ENCODE measurements at regions not wholly inside any gene's neighbourhood (a gene's known extent, or its start where the extent isn't known, plus 50 kb on each side); places are given as distances from the start of the nearest gene placed in this dataset.

GRCh38 chr7:155202106-155202871 lies 95.4 kb upstream of the INSIG1 start:
- no peak for DNase-seq (ENCODE audit: low read depth in 2 of 2)

GRCh38 chr7:155203059-155203881 lies 94.4 kb upstream of the INSIG1 start:
- DNase-seq (ENCODE audit: low read depth in 2 of 2) = no peak

DNA sequence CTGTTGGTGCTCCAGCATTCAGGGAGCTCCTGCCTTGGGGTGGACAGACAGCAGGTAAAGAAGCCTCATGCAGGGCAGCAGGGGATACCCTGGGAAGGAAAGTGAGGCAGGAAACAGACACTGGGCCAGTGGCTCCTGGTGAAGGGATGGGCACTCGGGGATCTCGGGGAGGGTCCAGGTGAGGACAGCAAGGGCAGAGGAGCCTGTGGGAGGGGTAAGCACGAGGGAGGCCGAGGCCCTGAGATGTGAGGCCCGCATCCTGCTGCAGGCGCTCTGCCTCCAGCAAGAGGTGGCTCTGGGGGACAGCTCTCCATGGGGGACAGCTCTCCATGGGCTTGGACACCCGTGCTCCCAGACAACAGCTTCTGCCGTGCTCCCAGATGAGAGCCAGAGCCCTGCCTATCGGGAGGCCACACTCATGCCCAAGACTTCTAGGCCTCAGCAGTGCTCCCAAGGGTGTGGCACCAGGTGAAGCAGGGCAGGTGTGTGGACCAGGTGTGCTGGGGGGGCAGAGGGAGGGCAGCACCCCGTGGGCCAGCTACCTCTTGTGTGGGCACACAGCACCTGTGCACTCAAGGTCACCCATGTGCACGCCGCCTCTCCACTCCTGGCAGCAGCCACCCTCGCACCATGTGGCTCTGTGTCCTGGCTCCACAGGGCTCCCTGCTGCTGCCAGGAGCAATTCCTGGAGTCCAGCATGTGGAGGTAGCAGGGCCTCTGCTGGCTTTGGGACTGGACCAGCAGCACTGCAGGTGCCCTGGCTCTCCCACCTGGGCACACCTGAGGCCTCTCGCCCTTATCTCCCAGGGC lies 93.6 kb upstream of the INSIG1 start:
- no peak for DNase-seq (ENCODE audit: low read depth in 2 of 2)

DNA sequence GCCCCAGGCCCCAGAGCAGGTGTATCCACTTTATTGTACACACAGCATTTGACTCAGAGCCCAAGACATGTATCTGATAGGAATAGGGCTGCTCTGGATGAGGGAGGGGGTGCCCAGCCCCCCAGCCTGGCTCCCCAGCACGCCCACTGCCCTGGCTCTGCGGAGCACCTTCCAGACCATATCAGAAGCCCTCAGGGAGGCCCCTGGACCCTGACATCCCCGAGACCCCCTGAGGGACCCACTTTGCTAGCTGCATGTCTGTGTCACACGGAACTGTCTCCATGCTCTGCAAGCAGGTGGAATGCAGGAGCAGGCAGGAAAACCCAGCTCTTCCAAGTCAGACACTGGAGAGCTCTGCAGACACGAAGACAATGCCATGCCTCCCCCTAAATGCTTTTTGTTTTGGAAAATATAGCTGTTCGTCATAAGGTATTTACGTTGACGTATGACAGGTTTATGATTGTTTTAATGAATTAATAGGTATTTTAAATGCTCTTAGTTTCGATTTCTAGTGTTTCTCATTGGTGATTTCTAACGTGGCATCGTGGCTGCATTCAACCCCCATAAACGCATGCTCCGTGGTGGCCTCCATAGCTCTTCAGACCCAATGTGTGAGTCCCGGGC lies 92.8 kb upstream of the INSIG1 start:
- DNase-seq (ENCODE audit: low read depth in 2 of 2) = no peak

DNA sequence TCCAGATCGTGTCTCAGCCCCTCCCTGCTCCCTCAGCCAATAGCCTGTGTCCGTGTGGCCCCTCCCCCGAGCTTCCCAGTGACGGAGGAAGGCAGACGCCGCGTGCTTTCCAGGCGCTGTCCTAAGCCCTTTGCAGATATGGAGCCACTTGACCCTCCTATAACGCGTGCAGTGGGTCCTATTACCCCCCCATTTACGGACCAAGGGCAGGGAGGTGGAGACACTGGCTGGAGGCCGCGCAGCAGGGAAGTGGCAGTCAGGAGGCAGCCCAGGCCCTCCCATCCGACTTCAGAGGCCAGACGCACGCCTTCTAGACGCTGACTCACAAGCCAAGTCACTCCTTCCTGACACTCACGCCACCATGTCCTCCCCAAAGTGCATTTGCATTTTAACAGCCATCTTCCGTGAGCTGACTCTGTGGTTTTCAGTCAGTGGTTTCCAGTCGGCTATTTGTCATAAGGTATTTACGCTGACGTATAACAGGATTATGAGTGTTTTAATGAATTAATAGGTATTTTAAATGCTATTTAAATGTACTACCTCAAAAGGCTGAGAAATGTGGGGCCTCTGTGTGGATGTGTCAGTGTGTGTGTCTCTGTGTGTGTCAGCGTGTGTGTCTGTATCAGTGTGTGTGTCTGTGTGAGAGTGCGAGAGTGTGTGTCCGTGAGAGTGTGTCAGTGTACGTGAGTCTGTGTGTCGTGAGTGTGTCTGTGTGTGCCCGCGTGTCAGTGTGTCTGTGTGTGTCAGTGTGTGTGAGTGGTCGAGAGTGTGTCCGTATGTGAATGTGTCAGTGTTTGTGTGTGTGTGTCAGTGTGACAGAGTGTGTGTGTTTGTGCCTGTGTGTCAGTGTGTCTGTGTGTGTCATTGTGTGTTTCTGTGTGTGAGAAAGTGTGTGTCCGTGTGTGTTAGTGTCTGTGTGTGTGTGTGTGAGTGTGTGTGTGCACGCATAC lies 92.0 kb upstream of the INSIG1 start:
- peak; percentile 79 to 83 for DNase-seq (ENCODE audit: low read depth in 2 of 2)

- DNase-seq (ENCODE audit: low read depth in 2 of 2) = peak; percentile 42 to 49
These were observed 91.2 kb upstream of the INSIG1 start for GRCh38 chr7:155206318-155207020.

DNA sequence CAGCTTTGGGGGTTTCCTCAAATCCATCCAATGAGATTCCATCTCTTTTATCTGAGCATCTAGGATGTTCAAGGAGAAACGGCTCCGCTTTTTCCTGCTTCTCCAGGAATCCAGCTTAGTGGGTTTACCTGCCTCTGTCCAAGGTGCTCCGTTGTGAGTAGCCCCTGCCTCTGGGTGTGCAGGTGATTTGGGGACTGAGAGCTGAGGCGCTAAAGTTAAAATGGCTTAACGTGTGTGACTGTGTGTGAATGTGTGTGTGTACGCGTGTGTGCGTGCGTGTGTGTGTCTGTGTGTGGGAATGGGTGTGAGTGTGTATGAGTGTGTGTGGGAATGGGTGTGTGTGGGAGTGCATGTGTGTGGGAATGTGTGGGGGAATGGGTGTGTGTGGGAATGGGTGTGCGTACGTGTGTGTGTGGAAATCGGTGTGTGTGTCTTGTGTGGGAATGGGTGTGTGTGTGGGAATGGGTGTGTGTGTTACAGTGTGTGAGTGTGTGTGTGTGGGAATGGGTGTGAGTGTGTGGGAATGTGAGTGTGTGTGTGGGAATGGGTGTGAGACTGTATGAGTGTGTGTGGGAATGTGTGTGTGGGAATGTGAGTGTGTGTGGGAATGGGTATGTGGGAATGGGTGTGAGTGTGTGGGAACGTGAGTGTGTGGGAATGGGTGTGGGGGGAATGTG lies 90.2 kb upstream of the INSIG1 start:
- DNase-seq (ENCODE audit: low read depth in 2 of 2) = no peak

DNA sequence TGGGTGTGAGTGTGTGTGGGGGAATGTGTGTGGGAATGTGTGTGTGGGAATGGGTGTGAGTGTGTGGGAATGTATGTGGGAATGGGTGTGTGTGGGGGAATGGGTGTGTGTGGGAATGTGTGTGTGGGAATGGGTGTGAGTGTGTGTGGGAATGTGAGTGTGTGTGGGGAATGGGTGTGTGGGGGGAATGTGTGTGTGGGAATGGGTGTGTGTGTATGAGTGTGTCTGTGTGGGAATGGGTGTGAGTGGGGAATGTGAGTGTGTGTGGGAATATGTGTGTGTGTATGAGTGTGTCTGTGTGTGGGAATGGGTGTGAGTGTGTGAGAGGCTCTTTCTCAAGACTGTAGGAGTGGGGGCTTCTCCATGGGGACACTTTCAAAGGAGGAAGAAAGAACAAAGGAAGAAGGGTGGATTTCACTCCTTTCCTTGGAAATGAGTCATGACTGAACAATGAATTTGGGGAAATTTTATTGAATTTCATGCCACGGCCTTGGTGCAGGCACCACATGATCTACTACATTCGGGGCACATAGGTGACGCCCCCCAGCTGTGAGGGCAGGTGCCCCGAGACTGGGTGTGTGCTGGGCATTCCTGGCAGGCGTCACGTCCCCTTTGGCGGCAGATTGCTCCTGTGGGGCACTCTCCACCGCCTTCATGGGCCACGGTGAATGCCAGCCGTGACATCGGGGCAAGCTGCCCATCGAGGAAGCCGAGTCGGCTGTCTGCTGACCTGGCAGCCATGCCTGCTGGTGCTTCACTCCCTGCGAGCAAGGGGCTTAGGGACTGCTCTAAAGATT lies 88.8 kb upstream of the INSIG1 start:
- no peak for DNase-seq (ENCODE audit: low read depth in 2 of 2)

- DNase-seq (ENCODE audit: low read depth in 2 of 2) = no peak
These were observed 88.0 kb upstream of the INSIG1 start for GRCh38 chr7:155209478-155210319.

GRCh38 chr7:155210356-155210755 lies 87.3 kb upstream of the INSIG1 start:
- DNase-seq (ENCODE audit: low read depth in 2 of 2) = no peak

- DNase-seq (ENCODE audit: low read depth in 2 of 2) = no peak
These were observed 86.5 kb upstream of the INSIG1 start for GRCh38 chr7:155211173-155211572.

DNA sequence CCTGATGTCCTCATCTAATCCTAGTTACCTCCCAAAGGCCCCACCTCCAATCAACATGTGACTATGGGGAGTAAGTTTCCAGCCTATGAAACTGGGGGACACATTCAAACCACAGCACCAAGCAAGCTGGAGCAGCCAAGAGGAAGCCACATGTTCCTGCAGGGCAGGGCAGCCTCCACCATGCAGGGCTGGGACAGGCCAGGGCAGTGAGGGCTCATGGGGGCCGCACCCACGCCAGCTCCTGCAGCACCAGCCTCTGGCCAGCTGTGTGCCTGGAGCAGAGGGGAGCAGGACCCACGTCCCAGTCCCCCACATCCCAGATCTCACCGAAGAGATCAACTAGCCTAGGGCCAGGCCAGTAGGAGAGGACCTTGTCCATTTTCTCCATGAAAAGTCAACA lies 85.9 kb upstream of the INSIG1 start:
- DNase-seq (ENCODE audit: low read depth in 2 of 2) = no peak

DNA sequence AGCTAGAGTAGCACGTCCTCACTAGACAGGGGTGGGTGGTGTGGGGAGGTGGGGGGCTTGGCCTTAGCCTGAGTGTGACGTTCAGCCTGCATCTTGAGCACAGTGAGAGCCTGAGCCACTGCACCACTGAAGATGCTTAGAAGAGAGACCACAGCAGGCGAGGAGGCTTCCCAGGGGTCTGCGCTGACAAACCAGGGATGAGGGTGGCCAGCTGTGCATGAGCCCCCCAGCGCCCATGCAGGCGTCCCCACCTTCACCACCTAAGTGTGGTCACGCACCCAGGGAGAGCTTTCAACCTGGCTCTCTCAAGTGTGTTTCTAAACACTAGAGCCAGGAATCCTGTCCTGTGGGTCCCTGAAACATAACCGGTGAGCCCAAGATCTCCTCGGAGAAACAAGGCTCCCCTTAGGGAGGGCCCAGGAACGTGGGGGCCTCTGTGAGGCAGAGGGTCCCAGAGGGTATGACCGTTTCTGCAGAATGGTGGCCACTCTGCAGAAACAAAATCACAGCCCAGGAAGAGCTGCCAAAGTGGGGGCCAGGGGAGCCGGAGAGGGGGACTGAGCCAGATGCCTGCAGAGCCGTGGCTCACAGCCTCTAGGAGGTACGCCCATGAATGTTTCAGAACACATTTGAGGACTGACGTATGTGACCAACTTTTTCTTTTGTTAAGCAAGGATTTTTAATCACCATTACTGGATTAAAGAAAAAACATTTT lies 85.2 kb upstream of the INSIG1 start:
- no peak for DNase-seq (ENCODE audit: low read depth in 2 of 2)

- no peak for DNase-seq (ENCODE audit: low read depth in 2 of 2)
These were observed 84.3 kb upstream of the INSIG1 start for GRCh38 chr7:155213385-155213784.

DNA sequence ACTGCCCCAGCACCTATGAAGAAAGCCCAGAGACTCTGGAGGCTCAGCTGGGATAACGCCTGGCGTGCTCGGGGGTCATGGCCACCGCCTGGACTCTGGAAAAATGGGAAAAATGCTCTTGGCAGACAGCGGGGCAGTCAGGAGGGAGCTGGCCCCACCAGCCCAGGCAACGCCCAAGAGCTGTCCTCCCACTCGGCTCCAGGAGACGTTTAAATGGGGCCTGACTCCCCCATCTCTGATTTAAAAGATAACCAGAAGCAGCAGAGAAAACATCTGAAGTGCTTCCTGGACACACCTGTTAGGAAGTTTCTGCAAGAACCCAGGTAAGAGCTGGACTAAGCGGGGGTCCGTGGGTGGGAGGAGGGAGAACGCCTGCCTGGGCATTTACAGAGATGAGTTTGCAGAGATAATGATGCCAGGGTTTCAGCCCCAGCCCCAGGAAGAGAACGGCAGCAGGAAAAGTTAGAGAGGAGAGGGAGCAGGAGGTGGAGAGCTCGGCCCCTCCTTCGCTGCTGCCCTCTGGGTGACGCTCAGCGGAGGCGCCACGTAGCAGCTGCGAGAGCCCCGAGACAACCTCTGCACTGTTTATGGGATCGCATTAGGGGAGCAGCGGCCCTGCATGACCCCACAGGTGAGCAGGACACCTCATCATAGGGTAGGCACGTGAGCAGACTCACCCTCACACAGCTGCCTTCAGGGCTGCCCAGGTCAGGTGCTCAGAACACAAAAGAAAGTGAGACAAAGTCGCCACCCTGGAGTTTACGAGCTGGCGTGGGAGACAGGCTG lies 83.5 kb upstream of the INSIG1 start:
- no peak for DNase-seq (ENCODE audit: low read depth in 2 of 2)
